COR-L47 (cell line): ENCODE measurements at regions not wholly inside any gene's neighbourhood (a gene's known extent, or its start where the extent isn't known, plus 50 kb on each side); places are given as distances from the start of the nearest gene placed in this dataset.
"Not testable (repeated sequence)": the region's sequence is repeated elsewhere in the genome, so short reads cannot be mapped to it uniquely, and the experiment has no call there.

ENCODE experiments used
- DNase-seq: peaks from one replicate; lab custom pipeline; 2025; lab: John Stamatoyannopoulos, UW

- not testable (repeated sequence) for DNase-seq
Observed at GRCh38 chr13:54267253-54267668, 1238.6 kb downstream of the OLFM4 start.

- DNase-seq, result not testable (repeated sequence)
Observed at GRCh38 chr13:54268013-54268695, 1239.5 kb downstream of the OLFM4 start.

GRCh38 chr13:54287062-54287764 lies 1258.6 kb downstream of the OLFM4 start:
- DNase-seq, result no peak

GRCh38 chr13:54301085-54301484 lies 1272.5 kb downstream of the OLFM4 start:
- no peak for DNase-seq

GRCh38 chr13:54305377-54305776 lies 1276.8 kb downstream of the OLFM4 start:
- no peak for DNase-seq

GRCh38 chr13:54312885-54313284 lies 1284.3 kb downstream of the OLFM4 start:
- no peak for DNase-seq

- no peak for DNase-seq
Observed at GRCh38 chr13:54317722-54318121, 1289.1 kb downstream of the OLFM4 start.

GRCh38 chr13:54337540-54337939 lies 1308.9 kb downstream of the OLFM4 start:
- no peak for DNase-seq

GRCh38 chr13:54347531-54347930 lies 1318.9 kb downstream of the OLFM4 start:
- DNase-seq, result no peak

GRCh38 chr13:54356209-54356608 lies 1327.6 kb downstream of the OLFM4 start:
- DNase-seq, result no peak

GRCh38 chr13:54356849-54357248 lies 1328.2 kb downstream of the OLFM4 start:
- DNase-seq, result no peak

GRCh38 chr13:54357284-54357933 lies 1328.8 kb downstream of the OLFM4 start:
- no peak for DNase-seq

- DNase-seq, result no peak
Observed at GRCh38 chr13:54361460-54361859, 1332.8 kb downstream of the OLFM4 start.

- no peak for DNase-seq
Observed at GRCh38 chr13:54366728-54367127, 1338.1 kb downstream of the OLFM4 start.

GRCh38 chr13:54367639-54368271 lies 1339.1 kb downstream of the OLFM4 start:
- DNase-seq, result no peak

GRCh38 chr13:54368387-54368786 lies 1339.8 kb downstream of the OLFM4 start:
- DNase-seq, result no peak

- DNase-seq, result peak; percentile 92
Observed at GRCh38 chr13:54373211-54373610, 1344.6 kb downstream of the OLFM4 start.

- DNase-seq, result no peak
Observed at GRCh38 chr13:54379461-54379860, 1350.8 kb downstream of the OLFM4 start.

GRCh38 chr13:54383604-54384003 lies 1355.0 kb downstream of the OLFM4 start:
- DNase-seq, result no peak

GRCh38 chr13:54387625-54388024 lies 1359.0 kb downstream of the OLFM4 start:
- no peak for DNase-seq

GRCh38 chr13:54390841-54391240 lies 1362.2 kb downstream of the OLFM4 start:
- no peak for DNase-seq

GRCh38 chr13:54394085-54394700 lies 1365.6 kb downstream of the OLFM4 start:
- no peak for DNase-seq
